ENCODE measurements at regions not wholly inside any gene's neighbourhood (a gene's known extent, or its start where the extent isn't known, plus 50 kb on each side); places are given as distances from the start of the nearest gene placed in this dataset.

- Histone ChIP-seq H3K4me1 (no peaks in the 10 kb centered on the region), H3K27ac (no peak overlapping the region), H3K9me3 (no peaks in the 10 kb centered on the region), H3K4me3 (no peak overlapping the region), H3K36me3 (no peaks in the 10 kb centered on the region), H3K27me3 (no peaks in the 10 kb centered on the region)
- peak in 1 of 4 donors; percentile 45 for ATAC-seq
- intact Hi-C loops (cut with DNase I), result no loop called here
- 77% methylated on average over 3 of the region's 4 CpGs for WGBS (ENCODE audit: insufficient coverage, low coverage, low lambda C conversion rate, missing lambda C conversion rate)
- DNase-seq, result no peak
- TF ChIP-seq CTCF (IDR thresholded peaks at IDR 0.05), result no peak
- no peak for TF ChIP-seq POLR2A (IDR thresholded peaks at IDR 0.05)
Measured at GRCh38 chr13:106649495-106649894, 81.6 kb upstream of the ARGLU1 start.

GRCh38 chr13:106640515-106640914 lies 72.6 kb upstream of the ARGLU1 start:
- no peak overlapping the region for H3K4me3 ChIP-seq
- intact Hi-C loops (cut with DNase I), result no loop called here
- no peak for DNase-seq
- ATAC-seq, result no peak
- no peak for TF ChIP-seq POLR2A (IDR thresholded peaks at IDR 0.05)
- no peak for TF ChIP-seq CTCF (IDR thresholded peaks at IDR 0.05)
- no peaks in the 10 kb centered on the region for H3K4me1 ChIP-seq
- H3K9me3 ChIP-seq, result no peaks in the 10 kb centered on the region
- no peak overlapping the region for H3K27ac ChIP-seq
- H3K27me3 ChIP-seq, result no peaks in the 10 kb centered on the region
- 77% methylated on average over 5 of the region's 5 CpGs for WGBS (ENCODE audit: insufficient coverage, low coverage, low lambda C conversion rate, missing lambda C conversion rate)
- H3K36me3 ChIP-seq, result no peaks in the 10 kb centered on the region

- TF ChIP-seq CTCF (IDR thresholded peaks at IDR 0.05) (no peak), POLR2A (IDR thresholded peaks at IDR 0.05) (no peak)
- intact Hi-C loops (cut with DNase I), result no loop called here
- Histone ChIP-seq H3K9me3 (no peaks in the 10 kb centered on the region), H3K4me3 (no peak overlapping the region), H3K36me3 (no peaks in the 10 kb centered on the region), H3K4me1 (no peaks in the 10 kb centered on the region), H3K27ac (no peak overlapping the region), H3K27me3 (no peaks in the 10 kb centered on the region)
- ATAC-seq (no peak), DNase-seq (no peak)
- WGBS (ENCODE audit: insufficient coverage, low coverage, low lambda C conversion rate, missing lambda C conversion rate), result 67% methylated on average over 1 of the region's 2 CpGs
Measured at GRCh38 chr13:106637519-106637918, 69.6 kb upstream of the ARGLU1 start.

- DNase-seq (no peak), ATAC-seq (no peak)
- TF ChIP-seq CTCF (IDR thresholded peaks at IDR 0.05), result no peak
- TF ChIP-seq POLR2A (IDR thresholded peaks at IDR 0.05), result no peak
- no peaks in the 10 kb centered on the region for H3K36me3 ChIP-seq
- intact Hi-C loops (cut with DNase I), result no loop called here
- H3K27ac ChIP-seq, result no peak overlapping the region
- 60% methylated on average over 3 of the region's 3 CpGs for WGBS (ENCODE audit: insufficient coverage, low coverage, low lambda C conversion rate, missing lambda C conversion rate)
- H3K4me3 ChIP-seq, result no peak overlapping the region
- H3K27me3 ChIP-seq, result no peaks in the 10 kb centered on the region
- H3K9me3 ChIP-seq, result no peaks in the 10 kb centered on the region
- no peaks in the 10 kb centered on the region for H3K4me1 ChIP-seq
Measured at GRCh38 chr13:106636492-106636891, 68.6 kb upstream of the ARGLU1 start.

- DNase-seq (no peak), ATAC-seq (no peak)
- intact Hi-C loops (cut with DNase I), result no loop called here
- no peaks in the 10 kb centered on the region for H3K27me3 ChIP-seq
- H3K4me1 ChIP-seq, result no peaks in the 10 kb centered on the region
- H3K4me3 ChIP-seq, result no peak overlapping the region
- WGBS (ENCODE audit: insufficient coverage, low coverage, low lambda C conversion rate, missing lambda C conversion rate), result 42% methylated on average over 4 of the region's 9 CpGs
- no peaks in the 10 kb centered on the region for H3K36me3 ChIP-seq
- no peak overlapping the region for H3K27ac ChIP-seq
- H3K9me3 ChIP-seq, result no peaks in the 10 kb centered on the region
- TF ChIP-seq POLR2A (IDR thresholded peaks at IDR 0.05), result no peak
- no peak for TF ChIP-seq CTCF (IDR thresholded peaks at IDR 0.05)
Measured at GRCh38 chr13:106635616-106636015, 67.7 kb upstream of the ARGLU1 start.
